GM21786 (cell line): ENCODE measurements at regions not wholly inside any gene's neighbourhood (a gene's known extent, or its start where the extent isn't known, plus 50 kb on each side); places are given as distances from the start of the nearest gene placed in this dataset.

Source experiments
- ATAC-seq: cut with Tn5 transposase; IDR thresholded peaks from one replicate; pipeline ENCODE4 v1.9.1; 2021; ENCODE audit not compliant: unreplicated experiment

DNA sequence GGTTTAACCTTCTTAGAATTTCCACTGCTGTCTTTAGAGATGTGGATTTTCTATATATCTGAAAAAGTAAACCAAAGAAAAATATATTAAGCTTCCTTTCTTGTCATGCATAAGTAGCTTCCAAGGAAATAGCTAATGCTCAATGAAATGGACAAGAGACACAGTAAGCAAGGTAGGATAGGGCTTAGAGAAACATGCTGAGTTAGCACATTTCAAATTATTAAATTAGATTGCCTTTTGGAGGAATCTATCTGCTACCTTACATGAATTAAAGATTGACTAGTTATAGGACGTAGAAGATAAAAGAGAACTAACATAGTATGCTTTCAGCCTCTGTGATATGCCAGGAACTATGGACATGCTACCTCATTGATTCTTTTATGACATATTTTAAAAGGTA lies 824.6 kb downstream of the TUSC7 start:
- no peak for ATAC-seq

DNA sequence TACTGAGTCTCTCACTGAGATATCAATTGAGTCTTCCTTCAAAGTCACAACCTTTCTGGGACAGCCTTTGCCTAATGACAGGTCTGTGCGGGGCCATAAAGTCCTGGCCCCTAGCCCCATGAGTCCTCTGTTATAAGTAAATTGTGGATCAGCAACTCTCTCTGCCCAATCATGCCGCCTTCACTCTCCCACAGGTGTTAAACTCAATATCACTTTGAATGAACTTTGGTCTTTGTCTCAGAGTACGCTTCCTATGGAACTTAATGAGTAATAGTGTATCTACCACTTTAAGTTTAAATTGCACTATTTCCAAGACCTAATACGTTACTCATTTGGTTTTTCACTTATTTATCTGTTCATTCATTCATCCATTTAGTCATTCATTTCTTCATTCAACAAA lies 826.4 kb downstream of the TUSC7 start:
- ATAC-seq = no peak

DNA sequence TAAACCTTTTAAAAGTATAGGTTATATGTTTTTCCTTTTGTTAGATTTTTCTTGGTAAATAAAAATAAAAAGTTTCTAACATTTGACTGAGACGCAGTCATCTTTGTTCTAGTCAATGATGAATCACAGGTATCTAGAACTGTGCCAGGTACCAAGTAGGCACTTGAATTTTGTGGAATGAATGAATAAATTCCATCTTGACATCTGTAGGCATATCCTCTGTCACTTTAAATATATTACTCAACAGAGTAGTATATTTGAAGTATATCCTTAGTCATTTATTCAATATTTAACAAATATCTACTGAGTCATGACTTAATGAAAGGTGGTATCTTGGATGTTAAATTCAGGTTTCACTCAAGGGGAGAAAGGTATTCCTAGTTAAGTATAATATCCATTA lies 828.4 kb downstream of the TUSC7 start:
- no peak for ATAC-seq

DNA sequence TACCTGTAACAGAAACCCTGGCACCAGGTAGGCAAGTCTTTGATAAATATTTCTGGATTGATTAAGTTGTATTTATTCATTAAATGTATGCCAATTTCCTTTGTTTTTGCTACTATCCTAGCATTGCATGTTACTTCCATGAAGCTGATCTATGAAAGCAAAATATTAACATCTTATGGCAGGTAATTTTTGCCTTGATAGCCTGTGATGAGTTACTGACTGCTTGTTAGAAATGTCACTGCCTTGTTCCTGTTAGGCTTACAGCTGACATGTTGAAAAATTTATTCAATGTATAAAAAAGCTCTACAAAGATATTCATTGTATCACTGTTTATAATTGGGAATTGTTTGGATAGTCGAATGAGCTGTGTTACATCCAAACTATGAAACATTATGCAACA lies 830.1 kb downstream of the TUSC7 start:
- no peak for ATAC-seq

DNA sequence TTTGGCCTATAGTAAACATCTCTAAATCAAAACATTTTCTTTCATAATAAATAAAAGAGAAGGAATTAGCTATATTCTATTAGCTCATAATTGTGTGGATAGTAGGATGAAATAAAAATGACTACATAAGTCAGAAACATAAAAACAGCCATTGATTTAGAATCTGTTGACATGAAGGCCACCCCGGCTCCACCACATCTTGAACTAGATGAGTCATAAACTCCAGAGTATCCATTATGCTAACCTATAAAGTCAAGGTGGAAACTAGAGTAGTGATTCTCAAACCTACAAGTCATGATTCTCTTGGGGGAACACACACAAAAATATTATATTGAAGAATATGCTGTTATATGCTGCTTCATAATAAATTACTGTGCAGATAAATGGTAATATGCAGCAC lies 831.0 kb downstream of the TUSC7 start:
- no peak for ATAC-seq

DNA sequence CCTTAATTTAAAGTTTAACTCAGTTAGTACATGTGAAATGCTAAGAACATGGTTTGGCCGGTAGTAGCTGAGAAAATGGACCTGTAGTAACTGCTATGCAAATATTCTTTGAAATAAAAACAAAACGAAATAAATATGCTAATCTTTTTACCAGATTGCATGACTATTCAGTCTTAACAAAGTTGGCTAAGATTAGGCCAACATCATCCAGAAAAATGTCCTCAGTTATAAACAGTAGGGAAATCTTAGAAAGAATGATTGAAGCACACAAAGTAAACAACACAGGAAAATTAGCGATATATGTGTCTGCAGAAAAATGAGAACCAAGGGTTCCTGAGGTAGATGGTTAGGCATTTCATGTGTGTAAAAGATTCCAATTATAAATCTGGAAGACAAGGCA lies 832.1 kb downstream of the TUSC7 start:
- ATAC-seq = no peak

DNA sequence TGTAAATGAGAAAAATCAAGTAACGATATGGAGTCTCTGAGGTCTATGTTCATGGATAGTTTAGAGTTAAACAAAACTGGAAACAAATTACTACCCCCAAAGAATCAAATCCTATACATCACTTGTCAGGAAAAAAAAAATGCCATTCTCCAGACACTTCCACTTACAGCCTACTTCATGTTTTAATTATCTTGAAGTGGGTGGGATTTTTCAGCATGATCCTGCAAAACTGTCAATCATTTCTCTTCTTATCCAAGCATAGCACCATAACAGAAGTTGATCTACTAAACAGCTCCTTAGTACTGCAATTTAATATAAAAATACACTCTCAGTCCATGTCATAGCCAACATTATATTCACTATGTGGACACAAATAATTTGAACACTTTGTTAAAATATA lies 833.9 kb downstream of the TUSC7 start:
- no peak for ATAC-seq

DNA sequence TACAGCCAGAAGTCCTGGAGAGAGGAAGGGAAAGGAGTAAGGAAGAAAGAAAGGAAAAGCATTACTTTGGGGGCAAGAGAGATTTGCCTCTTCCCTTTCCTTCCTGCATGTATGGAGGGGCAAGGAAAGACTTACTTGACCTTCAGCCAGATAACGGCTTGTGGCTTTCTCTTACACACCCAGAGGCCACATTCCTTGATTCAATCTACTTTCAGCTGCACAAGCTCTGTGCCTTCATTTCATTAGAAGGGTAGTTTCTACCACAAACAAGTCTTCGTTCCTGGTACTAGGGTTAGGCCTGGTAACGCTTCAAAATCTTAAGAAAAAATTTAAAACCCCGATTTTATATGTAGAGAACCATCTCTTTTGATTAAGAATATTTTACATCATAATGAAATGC lies 835.9 kb downstream of the TUSC7 start:
- no peak for ATAC-seq

DNA sequence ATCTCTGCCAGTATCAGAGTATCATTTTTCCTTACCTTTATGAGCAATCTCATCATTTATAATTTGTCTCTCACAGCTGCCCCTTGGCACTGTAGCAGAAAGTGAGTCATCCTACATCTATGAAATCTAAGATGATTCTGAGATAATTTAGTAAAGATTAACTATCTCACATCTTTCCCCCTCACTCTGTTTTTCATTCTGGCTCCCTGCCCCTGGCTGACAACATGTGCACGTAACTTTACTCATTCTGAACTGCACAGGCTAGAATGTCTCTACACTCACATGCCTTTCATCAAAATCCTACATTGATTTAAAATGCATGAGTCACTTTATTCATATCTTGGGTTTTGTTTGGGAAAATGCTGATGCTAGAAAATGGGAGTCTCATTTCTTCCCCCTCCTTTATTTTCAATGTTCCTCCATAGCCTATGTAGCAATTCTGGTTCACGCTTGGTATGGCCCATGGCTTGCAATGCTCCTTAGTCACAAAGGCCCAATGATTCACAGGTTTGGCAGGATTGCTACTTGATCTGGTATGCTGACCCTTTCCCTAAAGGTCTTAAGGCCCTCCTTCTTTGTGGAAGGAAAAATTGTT lies 838.5 kb downstream of the TUSC7 start:
- no peak for ATAC-seq

DNA sequence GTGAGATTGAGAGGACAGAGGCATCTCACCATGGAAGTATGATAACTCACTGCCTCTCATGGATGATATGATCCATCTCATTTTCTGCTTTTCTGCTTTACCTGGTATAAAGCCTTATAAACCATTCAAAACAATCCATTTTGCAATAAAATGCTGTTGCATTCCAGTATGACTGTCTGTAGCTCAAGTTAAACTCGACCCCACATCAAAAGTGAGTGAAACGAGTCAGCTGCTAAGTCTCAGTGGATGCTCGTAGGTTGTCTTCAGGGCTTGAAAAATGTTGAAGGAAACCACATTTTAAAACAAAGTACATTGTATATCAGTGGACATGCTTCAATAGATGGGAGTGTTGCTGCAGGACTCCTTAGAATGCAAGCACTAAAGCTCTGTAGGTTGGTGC lies 839.0 kb downstream of the TUSC7 start:
- no peak for ATAC-seq

DNA sequence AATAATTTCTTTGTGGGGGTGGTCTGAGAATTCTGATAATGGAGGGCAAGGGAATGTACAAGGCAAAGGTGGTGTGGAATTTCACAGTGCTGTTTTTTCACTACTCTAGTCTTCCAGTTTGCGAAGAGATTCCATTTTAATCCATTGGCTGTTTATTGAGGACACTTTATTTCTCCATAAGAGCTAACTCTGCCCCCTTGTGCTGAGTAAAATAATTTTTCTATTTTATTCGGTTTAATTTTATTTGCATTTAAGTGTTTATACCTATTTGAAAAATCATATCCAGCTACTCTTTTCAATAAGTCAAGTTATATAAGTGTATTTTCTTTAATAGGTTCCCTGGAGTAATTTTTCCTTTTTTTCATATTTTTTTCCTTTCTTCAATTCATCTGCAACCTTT lies 840.1 kb downstream of the TUSC7 start:
- no peak for ATAC-seq

DNA sequence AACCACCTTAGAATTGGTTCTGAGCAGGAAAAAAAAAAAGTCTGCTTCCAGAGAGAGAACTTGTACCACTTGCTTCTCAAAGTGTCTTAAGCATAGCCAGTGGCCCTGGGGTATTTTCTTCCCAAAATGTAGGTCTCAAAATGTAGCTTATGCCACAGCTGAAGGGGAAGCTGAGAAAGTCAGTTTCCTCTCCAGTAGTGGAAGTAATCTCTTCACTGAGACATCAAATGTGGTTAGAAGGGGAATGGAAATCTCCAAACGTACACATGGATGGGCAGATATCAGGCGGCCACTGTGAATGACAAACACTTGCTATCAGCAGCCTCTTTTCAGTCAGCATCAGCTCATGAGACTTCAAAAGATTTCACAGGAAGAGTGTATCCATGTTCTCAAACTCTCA lies 841.2 kb downstream of the TUSC7 start:
- no peak for ATAC-seq

DNA sequence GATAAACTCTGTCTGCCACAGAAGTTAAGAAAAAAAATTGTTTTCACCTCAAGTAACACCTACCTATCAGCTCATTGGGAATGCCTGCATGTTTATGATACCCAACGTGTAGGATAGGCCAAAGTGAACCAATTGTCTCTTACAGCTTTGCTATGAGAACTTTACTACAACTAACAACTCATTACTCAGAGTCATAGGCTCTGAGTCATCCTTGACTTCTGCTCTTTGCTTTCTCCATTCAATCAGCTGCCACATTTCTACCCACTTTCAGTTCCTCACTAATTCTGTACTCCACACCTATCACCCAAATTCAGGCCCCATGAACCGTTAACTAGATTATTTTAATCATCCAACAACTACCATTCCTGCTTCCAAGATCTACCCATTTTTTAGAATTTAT lies 843.9 kb downstream of the TUSC7 start:
- ATAC-seq = peak; percentile 96

DNA sequence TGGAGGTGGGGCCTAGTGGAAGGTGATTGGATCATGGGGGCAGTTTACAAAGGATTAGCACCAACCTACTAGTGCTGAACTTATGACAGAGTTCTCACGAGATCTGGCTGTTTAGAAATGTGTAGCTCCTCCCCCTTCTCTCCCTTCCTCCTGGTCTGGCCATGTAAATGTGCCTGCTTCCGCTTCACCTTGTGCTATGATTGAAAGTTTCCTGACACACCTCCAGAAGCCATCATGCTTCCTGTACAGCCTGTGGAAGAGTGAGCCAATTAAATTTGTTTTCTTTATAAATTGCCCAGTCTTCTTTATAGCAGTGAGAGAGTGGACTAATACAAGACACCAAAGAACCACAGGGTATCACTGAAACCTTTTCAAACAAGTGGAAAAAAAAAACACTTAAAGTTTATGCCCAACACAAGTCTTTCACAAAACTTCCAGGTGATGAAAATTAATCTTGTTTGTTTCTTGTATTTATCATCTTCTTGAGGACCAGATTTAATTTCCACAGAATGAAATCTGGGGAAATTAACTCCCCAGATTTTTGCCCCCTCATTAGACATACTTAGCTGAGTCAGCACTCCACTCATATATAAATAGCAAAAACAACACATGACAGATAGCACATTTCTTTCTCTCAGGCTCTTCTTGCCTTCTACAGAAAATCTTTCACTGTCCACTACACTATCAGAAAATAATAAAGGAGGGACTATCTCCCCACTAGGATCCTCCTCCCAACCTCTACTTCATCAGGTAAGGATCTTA lies 847.2 kb downstream of the TUSC7 start:
- no peak for ATAC-seq

DNA sequence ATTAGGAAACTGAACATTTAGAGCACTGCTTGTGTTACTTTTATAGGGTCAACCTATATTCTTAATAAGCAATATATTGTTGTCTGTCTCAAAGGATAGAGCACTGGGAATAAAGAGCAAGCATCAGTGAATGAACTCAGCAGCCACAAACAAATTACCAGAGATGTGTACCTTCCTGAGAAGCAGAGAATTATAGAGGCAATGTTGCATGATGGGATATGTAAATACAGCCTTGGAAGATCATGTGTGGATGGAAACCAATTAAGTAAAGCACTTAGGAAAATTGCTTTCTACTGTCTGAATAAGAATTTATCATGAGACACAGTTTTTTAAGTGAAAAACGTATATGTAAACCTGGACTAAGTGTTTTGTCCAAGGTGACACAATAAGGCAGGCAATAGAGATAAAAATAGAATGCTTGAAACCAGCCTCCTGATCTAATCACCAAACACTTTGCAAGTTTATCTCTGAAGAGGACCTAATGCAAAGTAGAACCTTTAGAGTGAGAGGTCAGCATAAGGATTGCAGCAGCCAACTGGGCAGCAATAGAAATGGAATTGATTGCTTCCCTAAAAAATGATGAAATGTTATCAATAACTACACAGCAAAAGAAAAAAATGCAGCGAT lies 848.0 kb downstream of the TUSC7 start:
- ATAC-seq = no peak

DNA sequence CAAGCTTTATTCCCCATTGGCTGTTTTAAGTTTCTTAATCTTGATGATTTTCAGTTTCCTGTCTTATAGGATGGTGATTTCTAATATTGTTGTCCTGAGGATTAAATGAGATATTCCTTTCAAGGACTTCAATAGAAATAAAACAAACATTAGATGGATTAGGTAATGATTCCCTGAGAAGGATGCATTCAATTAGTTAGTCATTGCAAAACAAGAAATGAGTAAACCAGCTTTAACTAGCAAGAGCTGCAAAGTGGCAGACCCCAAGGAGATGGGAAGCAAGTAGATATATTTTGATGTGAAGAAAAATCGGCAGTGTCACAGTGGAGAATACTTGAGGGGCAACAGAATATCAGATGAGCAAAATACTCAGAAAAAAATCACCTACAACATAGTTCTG lies 849.1 kb downstream of the TUSC7 start:
- ATAC-seq = no peak

DNA sequence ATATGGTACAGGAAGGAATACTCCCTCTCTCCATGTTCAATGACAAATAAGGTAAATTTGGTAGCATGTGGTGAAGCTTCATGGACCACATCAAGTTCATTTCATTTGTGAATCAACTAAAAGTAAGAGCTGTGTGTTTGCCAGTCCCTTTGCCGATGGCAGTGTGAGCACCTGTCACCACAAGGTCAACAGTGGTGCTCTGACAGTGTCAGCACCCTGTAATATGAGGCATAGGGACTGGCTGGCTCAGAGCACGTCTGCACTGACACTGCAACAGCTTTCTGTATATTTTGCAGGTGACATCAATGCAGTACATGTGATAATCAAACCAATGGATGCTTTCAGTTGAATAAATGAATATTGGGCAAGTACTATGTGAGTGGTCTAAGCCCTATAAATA lies 852.4 kb downstream of the TUSC7 start:
- no peak for ATAC-seq

DNA sequence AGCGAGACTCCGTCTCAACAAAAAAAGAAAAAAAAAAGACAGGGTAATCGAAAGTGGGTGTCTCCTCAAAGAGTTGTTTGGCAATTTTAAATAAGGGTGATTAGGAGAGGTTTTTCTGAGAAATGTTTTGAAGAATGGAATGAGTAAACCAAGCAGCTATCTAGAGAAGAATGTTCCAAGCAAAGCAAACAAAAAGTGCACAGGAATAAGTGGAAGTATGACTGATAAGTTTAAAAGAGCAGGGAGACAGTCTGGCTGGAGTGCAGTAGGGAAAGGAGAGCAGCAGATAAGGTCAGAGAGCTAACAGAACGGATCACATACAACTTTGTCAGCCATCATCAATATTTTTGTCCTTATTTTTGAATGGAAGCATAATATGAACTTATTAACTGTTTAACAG lies 853.5 kb downstream of the TUSC7 start:
- no peak for ATAC-seq

DNA sequence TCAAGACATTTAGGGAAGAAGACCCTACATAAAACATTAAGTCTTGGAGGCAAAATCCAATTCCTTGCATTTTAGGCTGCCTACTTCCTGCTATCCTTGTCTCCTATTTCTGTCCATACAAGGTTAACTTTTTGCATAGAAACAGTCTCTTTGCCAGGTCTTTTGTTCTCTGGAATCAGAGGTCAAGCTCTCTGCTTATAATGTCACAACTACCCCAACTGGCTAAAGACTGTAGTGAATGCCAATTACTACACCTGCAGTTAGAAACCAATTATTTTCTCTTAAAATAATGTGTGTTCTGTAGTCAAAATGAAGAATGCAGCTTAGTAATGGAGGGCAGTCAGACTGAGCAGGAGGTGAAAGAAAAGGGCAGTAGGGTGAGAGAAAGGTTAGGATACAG lies 856.2 kb downstream of the TUSC7 start:
- no peak for ATAC-seq

DNA sequence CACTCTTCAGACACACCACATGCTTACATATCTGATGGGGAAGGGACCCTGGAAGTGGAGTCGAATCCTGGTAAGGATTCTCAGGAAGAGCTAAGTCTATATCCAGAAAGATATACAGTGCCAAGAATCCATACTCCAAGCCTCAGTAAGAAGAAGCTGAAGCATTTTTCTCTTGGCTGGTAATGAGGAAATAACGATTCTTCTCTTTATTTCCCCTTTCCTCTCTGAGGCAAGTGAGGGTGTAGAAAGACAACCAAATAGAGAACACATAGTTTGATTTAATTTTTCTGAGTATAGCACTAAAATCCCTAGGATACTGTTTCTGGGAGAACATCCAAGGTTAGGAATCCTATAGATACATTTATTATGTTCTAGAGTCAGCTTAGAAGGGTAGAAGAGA lies 857.3 kb downstream of the TUSC7 start:
- ATAC-seq = no peak

DNA sequence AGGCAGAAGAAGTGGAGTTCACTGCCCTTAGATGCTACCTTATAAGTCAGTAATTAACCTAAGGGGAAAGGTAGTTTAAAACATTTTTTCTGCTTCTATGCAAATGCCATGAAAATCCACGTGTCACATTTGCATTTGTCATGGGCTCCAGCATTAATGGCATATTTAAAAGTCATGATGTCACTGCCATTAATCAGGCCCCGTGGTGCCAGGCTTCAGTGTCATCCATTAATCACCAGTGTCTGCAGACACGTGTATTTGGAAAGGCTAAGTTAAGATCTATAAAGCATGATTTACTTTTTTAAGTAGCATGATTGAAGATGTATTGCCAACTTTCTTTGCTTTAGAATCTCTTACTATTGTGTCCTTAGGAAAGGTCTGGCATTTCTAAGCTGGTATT lies 857.8 kb downstream of the TUSC7 start:
- ATAC-seq = no peak

DNA sequence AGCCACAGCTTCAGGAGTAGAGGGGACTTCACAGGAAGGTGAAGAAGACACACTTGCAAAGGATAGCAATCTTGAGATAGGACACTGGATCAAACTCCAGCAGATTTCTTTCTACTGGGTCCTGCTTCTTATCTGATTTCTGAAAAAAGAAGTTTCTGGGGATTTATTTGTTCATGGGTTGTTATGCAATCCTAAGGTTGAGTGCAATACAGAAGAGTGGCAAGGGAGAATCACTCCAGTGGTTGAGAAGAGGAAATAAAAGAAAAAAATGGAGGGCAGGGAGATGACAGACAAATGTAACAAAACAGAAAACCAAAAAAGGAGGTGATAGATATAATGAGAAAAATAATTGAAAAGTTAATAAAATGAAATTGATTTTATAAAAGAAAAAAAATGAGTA lies 858.3 kb downstream of the TUSC7 start:
- ATAC-seq = no peak

DNA sequence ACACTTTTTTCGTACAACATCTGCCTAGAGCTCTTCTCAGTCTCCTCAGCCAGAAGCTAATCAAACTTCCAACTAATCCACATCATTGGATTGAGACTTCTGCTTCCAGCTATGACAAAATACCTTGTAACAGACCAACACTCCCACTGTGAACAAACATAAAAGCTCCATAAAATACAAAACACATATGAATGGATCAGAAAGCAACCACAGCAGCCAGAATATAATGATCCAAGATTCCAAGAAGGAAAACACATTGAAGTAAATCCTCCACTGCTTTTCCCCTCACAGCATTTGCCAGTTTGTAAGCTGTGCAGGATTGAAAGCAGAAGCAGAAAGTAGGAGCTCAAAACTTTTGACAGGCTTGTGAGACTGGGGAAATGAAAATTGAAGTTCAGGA lies 863.2 kb downstream of the TUSC7 start:
- ATAC-seq = no peak
